ENCODE measurements at regions not wholly inside any gene's neighbourhood (a gene's known extent, or its start where the extent isn't known, plus 50 kb on each side); places are given as distances from the start of the nearest gene placed in this dataset.

DNA sequence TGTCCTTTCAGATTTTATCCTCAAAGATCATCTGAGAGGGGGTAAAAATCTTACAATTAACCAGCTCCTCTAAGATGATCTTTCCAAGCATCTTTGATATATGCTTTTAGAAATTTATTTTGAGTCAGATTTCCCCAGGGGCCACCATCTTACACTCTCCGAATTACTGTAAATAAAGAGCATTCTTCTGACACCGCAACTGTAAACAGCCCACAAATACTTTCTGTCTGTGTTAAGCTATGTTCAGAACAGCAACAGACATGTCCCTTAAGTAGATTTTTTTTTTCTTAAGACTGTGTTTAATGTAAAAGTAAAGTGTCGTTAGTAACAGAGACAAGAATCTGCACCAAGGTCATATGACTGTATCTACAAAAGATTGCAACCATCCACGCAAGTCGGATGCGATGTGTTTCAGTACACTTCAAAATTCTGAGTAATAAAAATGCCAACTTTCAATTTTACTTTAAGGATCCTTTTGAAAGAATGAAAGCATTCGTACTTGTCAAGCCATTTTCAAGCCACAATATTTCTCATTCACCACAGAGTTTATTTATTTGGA lies 159.0 kb upstream of the KCNH8 start:
- TF ChIP-seq, protein P1, sequence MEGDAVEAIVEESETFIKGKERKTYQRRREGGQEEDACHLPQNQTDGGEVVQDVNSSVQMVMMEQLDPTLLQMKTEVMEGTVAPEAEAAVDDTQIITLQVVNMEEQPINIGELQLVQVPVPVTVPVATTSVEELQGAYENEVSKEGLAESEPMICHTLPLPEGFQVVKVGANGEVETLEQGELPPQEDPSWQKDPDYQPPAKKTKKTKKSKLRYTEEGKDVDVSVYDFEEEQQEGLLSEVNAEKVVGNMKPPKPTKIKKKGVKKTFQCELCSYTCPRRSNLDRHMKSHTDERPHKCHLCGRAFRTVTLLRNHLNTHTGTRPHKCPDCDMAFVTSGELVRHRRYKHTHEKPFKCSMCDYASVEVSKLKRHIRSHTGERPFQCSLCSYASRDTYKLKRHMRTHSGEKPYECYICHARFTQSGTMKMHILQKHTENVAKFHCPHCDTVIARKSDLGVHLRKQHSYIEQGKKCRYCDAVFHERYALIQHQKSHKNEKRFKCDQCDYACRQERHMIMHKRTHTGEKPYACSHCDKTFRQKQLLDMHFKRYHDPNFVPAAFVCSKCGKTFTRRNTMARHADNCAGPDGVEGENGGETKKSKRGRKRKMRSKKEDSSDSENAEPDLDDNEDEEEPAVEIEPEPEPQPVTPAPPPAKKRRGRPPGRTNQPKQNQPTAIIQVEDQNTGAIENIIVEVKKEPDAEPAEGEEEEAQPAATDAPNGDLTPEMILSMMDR (conservative IDR thresholded peaks at IDR 0.05; ENCODE audit: low read length), result no peak
- TF ChIP-seq EZH2phosphoT487 (IDR thresholded peaks at IDR 0.05; ENCODE audit: borderline replicate concordance, low read depth, low read length), result no peak

Data from OCI-LY7 (cell line).